ENCODE measurements at regions not wholly inside any gene's neighbourhood (a gene's known extent, or its start where the extent isn't known, plus 50 kb on each side); places are given as distances from the start of the nearest gene placed in this dataset.
A peak's percentile ranks its signal among the peaks of the same experiment; 100 is the strongest.

DNA sequence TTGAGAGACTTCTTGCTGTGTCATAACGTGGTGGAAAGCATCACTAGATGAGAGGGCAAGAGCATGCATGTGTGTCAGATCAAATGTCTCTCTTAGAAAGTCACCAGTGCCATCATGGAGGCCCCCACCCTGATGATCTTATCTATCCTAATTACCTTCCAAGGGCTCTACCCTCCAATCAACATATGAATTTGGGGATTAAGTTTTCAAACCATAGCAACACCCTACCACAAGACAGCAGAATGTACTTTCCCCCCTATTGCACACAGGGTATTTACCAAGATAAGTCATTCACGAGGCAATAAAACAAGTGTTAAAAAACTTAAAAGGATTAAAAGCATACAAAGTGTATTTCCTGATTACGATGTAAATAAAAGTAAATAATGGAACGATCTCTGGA is 515.6 kb downstream of the LMO4 start:
- Histone ChIP-seq H3K36me3 (ENCODE audit: control insufficient read depth in 2 of 2, extremely low read depth in 1 of 2, insufficient read depth in 1 of 2, low read length in 1 of 2) (no peaks in the 10 kb centered on the region), H3K4me3 (ENCODE audit: control insufficient read depth in 1 of 2, extremely low read depth in 1 of 2, low read length in 1 of 2) (no peak overlapping the region), H3K4me1 (ENCODE audit: control insufficient read depth in 1 of 2, extremely low read depth in 1 of 2, insufficient read depth in 2 of 2, low read length in 2 of 2) (no peaks in the 10 kb centered on the region), H3K27ac (ENCODE audit: low read length) (no peak overlapping the region), H3K27me3 (replicated peaks in 1 of 2; ENCODE audit: control insufficient read depth in 2 of 2, extremely low read depth in 1 of 2, insufficient read depth in 2 of 2, low read length in 1 of 2) (no peaks in the 10 kb centered on the region), H3K9me3 (no peaks in the 10 kb centered on the region)
- no peak overlapping the region for H3K4me3 Mint-ChIP-seq
- no peak for ATAC-seq (replicated peaks in 1 of 4)
- no CpG with 5 or more reads among the region's 4 CpGs for WGBS (ENCODE audit: insufficient coverage)
- no peak overlapping the region for H3K27ac Mint-ChIP-seq
- ChIA-PET POLR2A (no interaction called here), CTCF (no interaction called here)
- H3K27me3 Mint-ChIP-seq = peaks cover 8 to 13% of the 10 kb centered on the region in 2 donors
- no peaks in the 10 kb centered on the region for H3K36me3 Mint-ChIP-seq
- H3K9me3 Mint-ChIP-seq = no peaks in the 10 kb centered on the region
- DNase-seq = no peak
- H3K4me1 Mint-ChIP-seq = no peaks in the 10 kb centered on the region

DNA sequence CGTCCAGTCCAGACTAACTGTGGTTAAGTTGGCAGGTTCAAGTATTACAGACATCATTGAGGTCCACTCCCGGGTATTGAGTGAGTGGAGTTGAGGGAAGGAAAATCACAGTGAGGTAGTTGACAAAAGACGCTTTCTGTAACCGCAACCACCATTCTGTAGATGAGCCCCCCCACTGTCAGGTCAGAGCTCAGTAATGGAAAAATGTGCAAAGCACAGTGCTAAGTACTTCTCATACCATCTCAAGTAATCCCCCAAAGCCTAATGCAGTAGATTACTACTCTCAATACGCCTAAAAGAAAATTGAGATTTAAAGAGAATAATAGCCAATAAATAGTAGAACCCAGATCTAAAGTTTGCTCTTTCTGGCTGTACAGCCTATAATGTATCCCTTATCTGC is 522.8 kb downstream of the LMO4 start:
- no peak overlapping the region for H3K27ac ChIP-seq (ENCODE audit: low read length)
- CTCF ChIA-PET = no interaction called here
- ATAC-seq (replicated peaks in 1 of 4) = no peak
- H3K27ac Mint-ChIP-seq = no peak overlapping the region
- no peaks in the 10 kb centered on the region for H3K27me3 ChIP-seq (replicated peaks in 1 of 2; ENCODE audit: control insufficient read depth in 2 of 2, extremely low read depth in 1 of 2, insufficient read depth in 2 of 2, low read length in 1 of 2)
- WGBS (ENCODE audit: insufficient coverage) = 14% methylated on average over 1 of the region's 5 CpGs
- no peaks in the 10 kb centered on the region for H3K4me1 ChIP-seq (ENCODE audit: control insufficient read depth in 1 of 2, extremely low read depth in 1 of 2, insufficient read depth in 2 of 2, low read length in 2 of 2)
- DNase-seq = no peak
- peaks cover 3 to 4% of the 10 kb centered on the region in 2 donors for H3K27me3 Mint-ChIP-seq
- H3K9me3 Mint-ChIP-seq = no peaks in the 10 kb centered on the region
- H3K4me1 Mint-ChIP-seq = no peaks in the 10 kb centered on the region
- POLR2A ChIA-PET = no interaction called here
- H3K36me3 Mint-ChIP-seq = no peaks in the 10 kb centered on the region
- no peak overlapping the region for H3K4me3 ChIP-seq (ENCODE audit: control insufficient read depth in 1 of 2, extremely low read depth in 1 of 2, low read length in 1 of 2)
- no peak overlapping the region for H3K4me3 Mint-ChIP-seq
- no peaks in the 10 kb centered on the region for H3K36me3 ChIP-seq (ENCODE audit: control insufficient read depth in 2 of 2, extremely low read depth in 1 of 2, insufficient read depth in 1 of 2, low read length in 1 of 2)
- H3K9me3 ChIP-seq = no peaks in the 10 kb centered on the region

DNA sequence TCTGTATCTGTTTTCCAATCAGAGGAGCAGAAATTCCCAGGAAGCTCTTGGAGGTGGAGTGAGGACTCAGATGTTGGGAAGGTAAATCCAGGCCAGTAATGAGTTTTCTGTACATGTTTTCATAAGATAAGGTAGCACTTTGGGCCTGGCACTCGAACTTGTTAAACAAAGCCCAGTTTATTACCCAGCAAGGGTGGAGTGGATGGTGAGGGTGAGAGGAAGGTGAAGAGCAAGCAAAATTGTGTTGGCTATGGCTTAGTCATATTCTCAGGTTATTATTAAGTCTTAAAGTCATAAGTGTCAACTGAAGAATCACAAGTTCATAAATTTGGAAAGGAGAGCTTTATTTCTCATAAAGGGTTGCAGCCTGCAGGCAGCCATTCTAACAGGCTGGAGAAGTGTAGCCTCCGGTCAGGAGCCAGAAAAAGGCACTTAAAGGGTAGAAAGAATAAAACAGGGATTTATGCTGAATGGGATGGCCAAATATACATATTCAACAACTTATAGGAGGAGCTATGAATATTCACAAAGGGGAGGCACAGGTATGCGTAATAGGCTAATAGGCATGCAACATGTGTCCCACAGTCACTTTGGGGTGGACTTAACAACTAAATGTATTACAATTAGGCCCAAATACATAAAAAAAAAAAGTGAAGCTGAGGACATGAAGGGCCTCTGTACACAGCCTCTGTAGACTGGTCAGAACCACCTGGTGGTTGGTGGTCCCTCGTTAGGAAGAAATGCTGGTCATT is 523.9 kb downstream of the LMO4 start:
- no peaks in the 10 kb centered on the region for H3K27me3 ChIP-seq (replicated peaks in 1 of 2; ENCODE audit: control insufficient read depth in 2 of 2, extremely low read depth in 1 of 2, insufficient read depth in 2 of 2, low read length in 1 of 2)
- POLR2A ChIA-PET = interaction anchor here in 1 of 2 donors (0.6 kb wide), 1 partner anchor 29 kb away, joined by 3 read pairs; no protein-coding TSS in a partner anchor
- H3K9me3 ChIP-seq = no peaks in the 10 kb centered on the region
- no peak for DNase-seq
- ATAC-seq (replicated peaks in 1 of 4) = no peak
- peaks cover 3 to 4% of the 10 kb centered on the region in 2 donors for H3K27me3 Mint-ChIP-seq
- no peaks in the 10 kb centered on the region for H3K4me1 ChIP-seq (ENCODE audit: control insufficient read depth in 1 of 2, extremely low read depth in 1 of 2, insufficient read depth in 2 of 2, low read length in 2 of 2)
- H3K4me3 Mint-ChIP-seq = no peak overlapping the region
- H3K36me3 ChIP-seq (ENCODE audit: control insufficient read depth in 2 of 2, extremely low read depth in 1 of 2, insufficient read depth in 1 of 2, low read length in 1 of 2) = no peaks in the 10 kb centered on the region
- H3K36me3 Mint-ChIP-seq = no peaks in the 10 kb centered on the region
- H3K27ac Mint-ChIP-seq = no peak overlapping the region
- CTCF ChIA-PET = no interaction called here
- no peaks in the 10 kb centered on the region for H3K9me3 Mint-ChIP-seq
- WGBS (ENCODE audit: insufficient coverage) = 33% methylated on average over 1 of the region's 4 CpGs
- H3K27ac ChIP-seq (ENCODE audit: low read length) = no peak overlapping the region
- no peaks in the 10 kb centered on the region for H3K4me1 Mint-ChIP-seq
- no peak overlapping the region for H3K4me3 ChIP-seq (ENCODE audit: control insufficient read depth in 1 of 2, extremely low read depth in 1 of 2, low read length in 1 of 2)

DNA sequence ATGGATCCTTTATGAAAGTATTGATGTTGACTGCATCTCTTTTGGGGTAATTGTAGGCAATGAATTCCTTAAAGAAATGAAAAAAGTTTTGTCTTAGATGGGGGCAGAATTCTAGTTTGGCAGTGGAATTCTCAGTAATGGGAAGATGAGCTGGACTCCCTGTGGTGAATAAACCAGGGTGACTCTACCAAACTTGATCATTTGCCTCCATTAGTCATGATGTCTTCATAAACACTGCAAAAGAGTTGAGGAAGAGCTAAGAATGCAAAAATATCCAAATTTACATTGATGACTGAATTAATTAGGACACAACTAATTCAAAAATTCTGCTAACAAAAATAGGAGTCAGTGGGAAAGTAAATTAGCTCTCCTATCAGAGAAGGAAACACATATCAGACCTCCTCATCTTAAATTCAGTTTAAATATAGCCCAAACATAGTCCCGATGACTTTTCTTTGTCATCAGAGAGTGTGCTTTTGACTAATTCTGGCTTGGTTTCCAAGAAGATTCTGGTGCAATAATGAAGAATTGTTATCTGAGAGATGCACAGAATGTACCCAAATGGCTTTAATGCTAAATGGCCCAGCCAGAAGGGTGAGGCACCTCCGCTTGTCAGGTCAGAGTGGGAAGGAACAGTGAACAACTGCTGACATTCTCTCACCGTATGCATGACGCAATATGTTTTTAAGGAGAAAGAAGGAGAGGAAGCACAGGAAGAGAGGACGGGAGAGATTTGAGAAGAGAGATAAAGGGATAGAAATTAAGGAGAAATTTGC is 525.1 kb downstream of the LMO4 start:
- Histone ChIP-seq H3K4me3 (ENCODE audit: control insufficient read depth in 1 of 2, extremely low read depth in 1 of 2, low read length in 1 of 2) (no peak overlapping the region), H3K9me3 (no peaks in the 10 kb centered on the region), H3K36me3 (ENCODE audit: control insufficient read depth in 2 of 2, extremely low read depth in 1 of 2, insufficient read depth in 1 of 2, low read length in 1 of 2) (no peaks in the 10 kb centered on the region), H3K27me3 (replicated peaks in 1 of 2; ENCODE audit: control insufficient read depth in 2 of 2, extremely low read depth in 1 of 2, insufficient read depth in 2 of 2, low read length in 1 of 2) (no peaks in the 10 kb centered on the region), H3K27ac (ENCODE audit: low read length) (no peak overlapping the region), H3K4me1 (ENCODE audit: control insufficient read depth in 1 of 2, extremely low read depth in 1 of 2, insufficient read depth in 2 of 2, low read length in 2 of 2) (no peaks in the 10 kb centered on the region)
- DNase-seq (no peak), ATAC-seq (replicated peaks in 1 of 4) (no peak)
- H3K36me3 Mint-ChIP-seq = no peaks in the 10 kb centered on the region
- no peak overlapping the region for H3K4me3 Mint-ChIP-seq
- H3K9me3 Mint-ChIP-seq = peaks cover 0 to 3% (median 0%) of the 10 kb centered on the region in 3 donors
- H3K4me1 Mint-ChIP-seq = no peaks in the 10 kb centered on the region
- POLR2A ChIA-PET = no interaction called here
- peaks cover 3 to 4% of the 10 kb centered on the region in 2 donors for H3K27me3 Mint-ChIP-seq
- CTCF ChIA-PET = no interaction called here
- WGBS (ENCODE audit: insufficient coverage) = 62% methylated on average over 4 of the region's 5 CpGs
- H3K27ac Mint-ChIP-seq = peak overlapping the region in 1 of 2 donors; percentile 12

DNA sequence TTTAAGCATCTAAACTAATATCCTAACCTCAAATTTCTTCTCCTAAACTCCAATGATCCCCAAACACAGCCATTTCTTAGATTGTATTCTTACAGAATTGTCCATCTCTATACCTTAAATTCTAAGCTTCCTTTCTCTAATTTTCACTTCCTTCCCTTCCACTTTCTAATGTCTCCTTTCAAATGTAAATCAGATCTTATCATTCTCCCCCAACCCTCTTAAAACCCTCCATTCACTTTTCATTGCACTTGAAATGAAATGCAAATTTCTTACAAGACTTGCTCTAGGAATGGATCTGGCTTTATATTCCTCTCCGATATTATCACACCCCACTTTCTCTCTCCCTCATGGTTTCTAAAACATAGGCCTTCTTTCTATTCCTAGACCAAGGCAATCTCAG is 534.6 kb downstream of the LMO4 start:
- no peak overlapping the region for H3K4me3 ChIP-seq (ENCODE audit: control insufficient read depth in 1 of 2, extremely low read depth in 1 of 2, low read length in 1 of 2)
- H3K4me1 ChIP-seq (ENCODE audit: control insufficient read depth in 1 of 2, extremely low read depth in 1 of 2, insufficient read depth in 2 of 2, low read length in 2 of 2) = peaks cover 0 to 7% of the 10 kb centered on the region in 2 experiments
- H3K27me3 ChIP-seq (replicated peaks in 1 of 2; ENCODE audit: control insufficient read depth in 2 of 2, extremely low read depth in 1 of 2, insufficient read depth in 2 of 2, low read length in 1 of 2) = no peaks in the 10 kb centered on the region
- Mint-ChIP-seq H3K4me1 (peaks cover 6 to 7% (median 7%) of the 10 kb centered on the region in 3 donors), H3K4me3 (no peak overlapping the region), H3K36me3 (no peaks in the 10 kb centered on the region), H3K9me3 (peaks cover 3 to 12% (median 8%) of the 10 kb centered on the region in 3 donors), H3K27ac (no peak overlapping the region), H3K27me3 (no peaks in the 10 kb centered on the region)
- H3K36me3 ChIP-seq (ENCODE audit: control insufficient read depth in 2 of 2, extremely low read depth in 1 of 2, insufficient read depth in 1 of 2, low read length in 1 of 2) = no peaks in the 10 kb centered on the region
- ChIA-PET CTCF (no interaction called here), POLR2A (no interaction called here)
- no peak for ATAC-seq (replicated peaks in 1 of 4)
- no peak for DNase-seq
- no peak overlapping the region for H3K27ac ChIP-seq (ENCODE audit: low read length)
- no peaks in the 10 kb centered on the region for H3K9me3 ChIP-seq
- WGBS (ENCODE audit: insufficient coverage) = 83% methylated on average over 1 of the region's 1 CpG

DNA sequence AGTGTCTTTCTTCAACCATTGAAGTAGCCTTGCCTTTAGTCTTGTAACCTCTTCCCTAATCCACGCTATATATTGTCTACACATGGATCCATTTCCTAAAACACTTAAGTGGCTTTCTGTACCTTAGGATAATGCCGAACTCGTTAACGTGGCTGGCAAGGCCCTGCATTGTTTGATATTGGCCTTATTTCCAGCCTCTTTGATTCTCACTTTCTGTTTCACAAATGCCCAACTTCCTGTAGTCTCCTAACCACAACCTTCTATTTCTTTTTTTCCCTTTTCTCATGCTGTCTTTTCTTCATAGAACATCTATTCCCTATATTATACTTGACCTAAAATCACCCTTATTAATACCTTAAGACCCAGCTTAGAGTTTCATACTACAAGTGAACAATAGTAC is 536.0 kb downstream of the LMO4 start:
- CTCF ChIA-PET = interaction anchor here in 1 of 2 donors (0.5 kb wide), 1 partner anchor 440 kb away, joined by 3 read pairs; no protein-coding TSS in a partner anchor
- no peaks in the 10 kb centered on the region for H3K36me3 Mint-ChIP-seq
- Histone ChIP-seq H3K27ac (ENCODE audit: low read length) (no peak overlapping the region), H3K4me3 (ENCODE audit: control insufficient read depth in 1 of 2, extremely low read depth in 1 of 2, low read length in 1 of 2) (no peak overlapping the region), H3K27me3 (replicated peaks in 1 of 2; ENCODE audit: control insufficient read depth in 2 of 2, extremely low read depth in 1 of 2, insufficient read depth in 2 of 2, low read length in 1 of 2) (no peaks in the 10 kb centered on the region), H3K36me3 (ENCODE audit: control insufficient read depth in 2 of 2, extremely low read depth in 1 of 2, insufficient read depth in 1 of 2, low read length in 1 of 2) (no peaks in the 10 kb centered on the region), H3K9me3 (no peaks in the 10 kb centered on the region), H3K4me1 (ENCODE audit: control insufficient read depth in 1 of 2, extremely low read depth in 1 of 2, insufficient read depth in 2 of 2, low read length in 2 of 2) (peaks cover 0 to 7% of the 10 kb centered on the region in 2 experiments)
- POLR2A ChIA-PET = no interaction called here
- ATAC-seq (replicated peaks in 1 of 4) = no peak
- peaks cover 3 to 8% (median 8%) of the 10 kb centered on the region in 3 donors for H3K9me3 Mint-ChIP-seq
- 48% methylated on average over 3 of the region's 4 CpGs for WGBS (ENCODE audit: insufficient coverage)
- peak overlapping the region in 1 of 3 donors; percentile 6 for H3K4me3 Mint-ChIP-seq
- peaks cover 6 to 7% (median 7%) of the 10 kb centered on the region in 3 donors for H3K4me1 Mint-ChIP-seq
- DNase-seq = no peak
- peak overlapping the region in 1 of 2 donors; percentile 56 for H3K27ac Mint-ChIP-seq
- H3K27me3 Mint-ChIP-seq = no peaks in the 10 kb centered on the region
